ENCODE measurements at regions not wholly inside any gene's neighbourhood (a gene's known extent, or its start where the extent isn't known, plus 50 kb on each side); places are given as distances from the start of the nearest gene placed in this dataset.
"Not testable (repeated sequence)": the region's sequence is repeated elsewhere in the genome, so short reads cannot be mapped to it uniquely, and the experiment has no call there.

- H3K4me2 ChIP-seq; H3K4me3 ChIP-seq; H3K9me3 ChIP-seq; FAIRE-seq; H3K27ac ChIP-seq; POLR2A ChIA-PET; H3K4me1 ChIP-seq; DNase-seq (ENCODE audit: low read depth in 1 of 2, low spot score in 1 of 2); ATAC-seq; CTCF ChIA-PET: not testable (repeated sequence)
- WGBS (ENCODE audit: missing lambda C conversion rate), result 32% methylated on average over 3 of the region's 3 CpGs
Measured at GRCh38 chr1:145519302-145519701, 88.5 kb upstream of the GPR89A start.

GRCh38 chr1:145513017-145513416 is 87.6 kb upstream of the NBPF20 start:
- H3K4me3 ChIP-seq; FAIRE-seq; H3K4me2 ChIP-seq; H3K9me3 ChIP-seq; POLR2A ChIA-PET; CTCF ChIA-PET; H3K27ac ChIP-seq; H3K4me1 ChIP-seq; DNase-seq (ENCODE audit: low read depth in 1 of 2, low spot score in 1 of 2): not testable (repeated sequence)
- 0% methylated on average over 1 of the region's 2 CpGs for WGBS (ENCODE audit: missing lambda C conversion rate)
- peak in 1 of 2 experiments; percentile 77; a peak in 2 of 6 replicates for ATAC-seq

GRCh38 chr1:145508053-145508452 is 82.7 kb upstream of the NBPF20 start:
- H3K4me1 ChIP-seq; H3K9me3 ChIP-seq; H3K4me3 ChIP-seq; FAIRE-seq; H3K4me2 ChIP-seq; CTCF ChIA-PET; POLR2A ChIA-PET; H3K27ac ChIP-seq; DNase-seq (ENCODE audit: low read depth in 1 of 2, low spot score in 1 of 2): not testable (repeated sequence)
- WGBS (ENCODE audit: missing lambda C conversion rate), result no CpG with 5 or more reads among the region's 1 CpG
- peak; percentile 77 to 78 for ATAC-seq

GRCh38 chr1:145505663-145506647 is 80.6 kb upstream of the NBPF20 start:
- FAIRE-seq; H3K4me3 ChIP-seq; H3K4me1 ChIP-seq; CTCF ChIA-PET; H3K27ac ChIP-seq; H3K9me3 ChIP-seq; DNase-seq (ENCODE audit: low read depth in 1 of 2, low spot score in 1 of 2); POLR2A ChIA-PET: not testable (repeated sequence)
- ATAC-seq, result peak; percentile 80 to 90
- H3K4me2 ChIP-seq, result 0 out of 3 replicates have a peak overlapping the region, but pooled peaks have one; percentile 46
- WGBS (ENCODE audit: missing lambda C conversion rate), result 17% methylated on average over 6 of the region's 59 CpGs

- ATAC-seq; H3K4me3 ChIP-seq; POLR2A ChIA-PET; FAIRE-seq; CTCF ChIA-PET; DNase-seq (ENCODE audit: low read depth in 1 of 2, low spot score in 1 of 2); H3K4me1 ChIP-seq; H3K4me2 ChIP-seq; H3K9me3 ChIP-seq; H3K27ac ChIP-seq: not testable (repeated sequence)
- WGBS (ENCODE audit: missing lambda C conversion rate), result no CpG with 5 or more reads among the region's 17 CpGs
Measured at GRCh38 chr1:145504834-145505413, 79.5 kb upstream of the NBPF20 start.

GRCh38 chr1:145504310-145504709 is 78.9 kb upstream of the NBPF20 start:
- H3K9me3 ChIP-seq; DNase-seq (ENCODE audit: low read depth in 1 of 2, low spot score in 1 of 2); CTCF ChIA-PET; H3K4me3 ChIP-seq; FAIRE-seq; H3K4me2 ChIP-seq; H3K27ac ChIP-seq; ATAC-seq; POLR2A ChIA-PET; H3K4me1 ChIP-seq: not testable (repeated sequence)
- no CpG with 5 or more reads among the region's 2 CpGs for WGBS (ENCODE audit: missing lambda C conversion rate)

- DNase-seq (ENCODE audit: low read depth in 1 of 2, low spot score in 1 of 2); FAIRE-seq; CTCF ChIA-PET; H3K4me3 ChIP-seq; ATAC-seq; H3K4me2 ChIP-seq; POLR2A ChIA-PET; H3K27ac ChIP-seq; H3K9me3 ChIP-seq; H3K4me1 ChIP-seq: not testable (repeated sequence)
- no CpG with 5 or more reads among the region's 5 CpGs for WGBS (ENCODE audit: missing lambda C conversion rate)
Measured at GRCh38 chr1:145500251-145500650, 74.8 kb upstream of the NBPF20 start.

- CTCF ChIA-PET; H3K9me3 ChIP-seq; H3K4me1 ChIP-seq; POLR2A ChIA-PET; H3K4me3 ChIP-seq; ATAC-seq; DNase-seq (ENCODE audit: low read depth in 1 of 2, low spot score in 1 of 2); H3K27ac ChIP-seq; H3K4me2 ChIP-seq; FAIRE-seq: not testable (repeated sequence)
- 45% methylated on average over 3 of the region's 7 CpGs for WGBS (ENCODE audit: missing lambda C conversion rate)
Measured at GRCh38 chr1:145495077-145495871, 69.9 kb upstream of the NBPF20 start.

GRCh38 chr1:145488193-145488933 is 63.0 kb upstream of the NBPF20 start:
- H3K4me3 ChIP-seq; H3K4me1 ChIP-seq; H3K9me3 ChIP-seq; H3K27ac ChIP-seq; CTCF ChIA-PET; H3K4me2 ChIP-seq; ATAC-seq; FAIRE-seq; POLR2A ChIA-PET; DNase-seq (ENCODE audit: low read depth in 1 of 2, low spot score in 1 of 2): not testable (repeated sequence)
- WGBS (ENCODE audit: missing lambda C conversion rate), result 100% methylated on average over 1 of the region's 31 CpGs

GRCh38 chr1:145487156-145487555 is 61.8 kb upstream of the NBPF20 start:
- CTCF ChIA-PET; H3K4me3 ChIP-seq; DNase-seq (ENCODE audit: low read depth in 1 of 2, low spot score in 1 of 2); H3K4me1 ChIP-seq; FAIRE-seq; POLR2A ChIA-PET; H3K4me2 ChIP-seq; ATAC-seq; H3K9me3 ChIP-seq; H3K27ac ChIP-seq: not testable (repeated sequence)
- 69% methylated on average over 32 of the region's 36 CpGs for WGBS (ENCODE audit: missing lambda C conversion rate)

GRCh38 chr1:145484257-145484656 is 58.9 kb upstream of the NBPF20 start:
- WGBS (ENCODE audit: missing lambda C conversion rate), result 49% methylated on average over 4 of the region's 4 CpGs
- FAIRE-seq; H3K4me1 ChIP-seq; H3K9me3 ChIP-seq; CTCF ChIA-PET; DNase-seq (ENCODE audit: low read depth in 1 of 2, low spot score in 1 of 2); H3K4me3 ChIP-seq; H3K4me2 ChIP-seq; H3K27ac ChIP-seq; POLR2A ChIA-PET; ATAC-seq: not testable (repeated sequence)
